ENCODE measurements at regions not wholly inside any gene's neighbourhood (a gene's known extent, or its start where the extent isn't known, plus 50 kb on each side); places are given as distances from the start of the nearest gene placed in this dataset.
"Not testable (repeated sequence)": the region's sequence is repeated elsewhere in the genome, so short reads cannot be mapped to it uniquely, and the experiment has no call there.

- DNase-seq: no peak
Measured at GRCh38 chr3:94612631-94613030, 549.8 kb downstream of the NSUN3 start.

GRCh38 chr3:94614192-94614591, 551.3 kb downstream of the NSUN3 start:
- no peak for DNase-seq

DNA sequence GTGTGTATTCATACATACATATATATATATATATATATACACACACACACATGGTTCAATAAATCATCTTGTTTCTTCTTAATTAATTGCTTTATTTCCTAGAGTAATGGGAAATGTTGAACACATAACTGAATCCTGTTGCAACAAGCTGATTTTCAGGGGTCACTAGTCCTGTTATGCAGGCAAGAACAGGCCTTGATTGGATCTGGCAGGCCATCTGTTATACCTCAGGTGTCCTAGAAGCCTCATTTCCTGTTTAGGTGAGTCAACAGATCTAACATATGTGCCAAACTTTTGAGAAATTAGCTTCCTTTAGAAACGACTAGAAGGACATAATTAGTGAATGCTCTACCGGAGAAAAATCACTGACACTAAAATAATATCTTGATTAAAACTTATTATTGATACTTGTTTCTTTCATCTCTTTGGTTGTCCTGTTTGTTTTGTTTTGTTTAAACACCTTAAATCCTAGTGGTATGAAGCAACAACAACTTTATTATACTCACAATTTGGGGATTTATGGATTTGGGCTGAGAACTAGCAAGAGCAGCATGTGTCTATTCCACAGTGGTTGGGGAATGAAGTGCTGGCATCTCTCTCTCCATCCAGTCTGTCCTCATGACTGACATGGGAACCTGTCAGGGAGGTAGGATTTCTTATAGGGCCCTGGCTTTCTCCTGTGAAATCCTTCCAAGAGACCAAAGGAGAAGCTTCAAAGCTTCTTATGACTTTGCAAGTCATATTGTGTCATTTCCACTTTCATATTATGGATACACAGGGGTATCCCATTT, 552.6 kb downstream of the NSUN3 start:
- DNase-seq: no peak

- DNase-seq: no peak
Measured at GRCh38 chr3:94616833-94617232, 554.0 kb downstream of the NSUN3 start.

- no peak for DNase-seq
Measured at GRCh38 chr3:94617312-94617711, 554.5 kb downstream of the NSUN3 start.

GRCh38 chr3:94619643-94620042, 556.8 kb downstream of the NSUN3 start:
- DNase-seq: no peak

DNA sequence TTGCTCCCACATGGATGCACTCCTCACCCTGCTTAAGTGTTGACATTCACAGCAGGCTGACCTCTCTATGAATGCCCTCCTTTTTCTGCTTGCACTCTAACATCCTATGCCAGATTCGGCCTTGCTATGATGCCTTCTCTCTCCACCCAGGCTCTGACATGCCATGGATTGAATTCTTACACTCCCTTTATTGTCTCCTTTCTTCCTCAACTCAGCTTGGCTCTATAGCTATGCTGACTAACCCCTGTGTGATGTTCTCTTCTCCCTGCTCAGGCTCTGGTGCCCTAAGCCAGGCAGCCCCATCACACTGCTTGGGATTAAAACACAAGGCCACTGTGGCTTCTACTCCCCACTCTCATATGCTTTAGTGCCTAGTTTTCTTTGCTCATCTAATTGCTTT, 563.7 kb downstream of the NSUN3 start:
- DNase-seq: no peak

DNA sequence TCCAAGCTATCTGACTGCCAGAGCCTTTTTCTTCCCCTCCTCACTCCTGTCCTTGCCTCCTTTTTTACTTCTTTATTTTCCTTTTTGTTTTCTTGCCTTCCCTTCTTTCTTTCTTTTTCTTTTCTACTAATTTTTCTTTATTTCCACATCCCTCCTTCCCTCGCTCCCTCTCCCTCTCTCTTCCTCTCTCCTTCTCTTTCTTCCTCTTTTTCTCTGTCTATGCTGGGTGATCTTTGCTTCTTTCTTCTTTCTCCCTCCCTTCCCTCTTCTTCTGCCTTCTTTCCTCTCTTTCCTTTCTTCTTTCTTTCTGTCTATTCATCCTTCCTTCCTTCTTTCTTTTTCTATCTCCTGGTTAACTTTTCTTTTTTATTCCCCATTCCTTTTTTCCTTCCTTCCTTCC, 564.8 kb downstream of the NSUN3 start:
- DNase-seq: no peak

- DNase-seq: no peak
Measured at GRCh38 chr3:94643400-94643799, 580.5 kb downstream of the NSUN3 start.

GRCh38 chr3:94645790-94646189, 582.9 kb downstream of the NSUN3 start:
- no peak for DNase-seq

- no peak for DNase-seq
Measured at GRCh38 chr3:94647131-94647530, 584.3 kb downstream of the NSUN3 start.

DNA sequence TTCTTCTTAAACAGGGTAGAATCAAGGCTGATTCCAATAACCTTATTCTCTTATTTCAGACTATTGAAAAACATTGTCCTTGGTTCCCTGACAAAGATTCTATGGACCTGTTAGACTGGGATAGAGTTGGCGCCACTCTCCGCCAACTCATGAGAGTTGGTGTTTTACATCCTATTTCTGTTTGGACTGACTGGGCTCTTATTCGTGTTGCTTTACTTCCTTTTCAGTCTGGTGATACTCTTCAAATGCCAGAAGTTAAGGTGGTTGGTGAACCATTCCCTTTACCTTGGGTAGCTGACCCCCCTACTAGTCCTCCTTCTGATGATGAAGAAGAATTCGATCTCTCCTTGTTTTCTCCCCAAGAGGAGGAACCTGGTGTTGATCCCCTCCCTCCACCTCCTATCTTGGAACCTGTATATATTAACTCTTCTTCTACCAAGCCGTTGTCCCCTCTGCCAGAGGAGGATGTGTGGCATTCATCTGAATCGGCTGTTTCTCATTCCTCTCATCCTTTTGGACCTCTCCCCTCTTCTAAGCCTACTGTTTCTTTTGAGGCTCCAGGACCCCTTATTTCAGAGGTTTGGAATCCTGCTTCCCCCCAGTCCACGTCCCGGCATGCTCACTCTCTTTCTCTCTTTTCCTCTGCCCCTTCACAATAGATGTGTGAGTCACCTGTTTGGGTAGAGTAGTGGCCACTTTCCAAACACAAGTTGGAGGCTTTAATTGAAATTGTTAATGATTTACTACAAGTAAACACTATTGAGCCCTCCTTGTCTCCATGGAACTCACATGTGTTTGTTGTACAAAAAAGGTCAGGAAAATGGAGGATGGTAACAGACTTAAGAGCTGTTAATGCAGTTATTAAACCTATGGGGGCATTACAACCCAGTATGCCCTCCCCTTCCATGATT, 585.7 kb downstream of the NSUN3 start:
- DNase-seq: not testable (repeated sequence)

GRCh38 chr3:94654096-94654495, 591.2 kb downstream of the NSUN3 start:
- DNase-seq: no peak

- DNase-seq: no peak
Measured at GRCh38 chr3:94665922-94666321, 603.1 kb downstream of the NSUN3 start.

- no peak for DNase-seq
Measured at GRCh38 chr3:94671078-94671477, 608.2 kb downstream of the NSUN3 start.

GRCh38 chr3:94673876-94674275, 611.0 kb downstream of the NSUN3 start:
- no peak for DNase-seq

DNA sequence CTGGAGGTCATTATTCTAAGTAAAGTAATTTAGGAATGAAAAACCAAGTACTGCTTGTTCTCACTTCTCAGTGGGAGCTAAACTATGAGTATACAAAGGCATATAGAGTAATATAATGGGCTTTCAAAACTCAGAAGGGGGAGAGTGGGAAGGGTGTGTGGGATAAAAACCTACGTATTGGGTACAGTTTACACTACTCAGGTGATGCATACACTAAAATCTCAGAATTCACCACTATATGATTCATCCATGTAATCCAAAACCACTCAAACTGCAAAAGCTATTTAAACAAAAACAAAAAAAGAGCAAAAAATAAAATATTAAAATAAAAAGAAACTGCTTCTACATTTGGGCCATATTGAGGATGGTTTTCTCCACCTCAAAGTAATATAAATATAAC, 623.3 kb downstream of the NSUN3 start:
- DNase-seq: no peak

- DNase-seq: no peak
Measured at GRCh38 chr3:94693997-94694640, 631.3 kb downstream of the NSUN3 start.

GRCh38 chr3:94694894-94695293, 632.0 kb downstream of the NSUN3 start:
- DNase-seq: no peak

DNA sequence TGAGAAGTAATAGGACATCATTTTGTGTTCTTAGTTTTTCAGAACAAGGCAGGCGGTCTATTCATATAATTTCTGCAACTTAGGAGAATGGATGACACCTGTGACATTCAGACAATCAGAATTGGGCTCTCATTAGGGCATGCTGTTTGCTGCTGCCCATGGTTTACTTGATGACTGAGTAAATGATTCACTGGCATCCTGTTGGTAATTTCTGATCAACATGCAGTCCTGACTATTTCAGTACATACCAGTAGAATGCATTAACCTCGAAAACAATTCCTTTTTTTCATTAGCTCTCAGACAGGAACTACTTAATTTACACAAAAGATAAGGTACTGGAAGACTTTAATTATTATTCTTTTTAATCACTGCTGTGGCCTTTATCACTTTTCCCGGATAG, 641.6 kb downstream of the NSUN3 start:
- no peak for DNase-seq

DNA sequence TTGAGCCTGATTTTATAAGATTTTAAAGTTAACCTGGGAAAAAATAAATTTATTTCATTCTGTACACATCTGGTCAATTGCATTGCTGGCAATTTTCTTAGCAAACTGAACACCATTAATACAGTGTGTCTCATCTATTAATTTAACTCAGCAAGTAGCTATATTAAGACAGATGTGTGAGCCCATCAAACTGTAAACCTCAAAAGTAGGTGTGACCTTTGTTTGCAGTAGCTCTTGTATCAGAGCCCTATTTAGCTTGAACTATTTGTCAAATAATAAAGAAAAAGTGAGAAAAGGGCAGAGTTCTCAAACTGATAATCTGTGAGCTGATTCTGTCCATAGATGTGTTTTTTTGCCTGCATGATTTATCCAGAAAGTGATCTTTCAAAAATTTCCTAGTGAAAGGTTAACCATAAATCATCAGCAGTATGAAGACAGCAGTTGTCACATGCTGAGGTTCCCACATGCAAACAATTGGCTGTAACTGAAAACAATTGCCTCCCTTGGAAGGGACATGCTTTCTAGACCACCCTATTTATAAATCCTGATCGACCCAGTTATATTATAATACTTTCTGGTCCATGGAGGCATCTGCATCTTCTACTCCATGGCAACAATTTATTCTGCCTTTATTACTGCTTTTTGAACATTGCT, 646.5 kb downstream of the NSUN3 start:
- no peak for DNase-seq

- no peak for DNase-seq
Measured at GRCh38 chr3:94714194-94714593, 651.3 kb downstream of the NSUN3 start.
